Endothelial cell of umbilical vein (primary cell): ENCODE measurements at regions not wholly inside any gene's neighbourhood (a gene's known extent, or its start where the extent isn't known, plus 50 kb on each side); places are given as distances from the start of the nearest gene placed in this dataset.

Experiments used
- BruUV-seq: library from RNA; stranded (reverse); fragments of 400-500 nt; replicated peaks from 2 replicates; lab custom pipeline; 2021; lab: Mats Ljungman, UMichigan
- CTCF ChIA-PET: fragments of 300-600, 350-600 bp; sonication (Branson Sonifier 250); formaldehyde crosslinking; loops from one replicate; lab custom pipeline; 2021; ENCODE audit warnings: antibody characterized with exemption, inconsistent platforms; lab: Charles Lee
- POLR2A ChIA-PET: fragments of 300-600, 350-600 bp; sonication (Branson Sonifier 250); formaldehyde crosslinking; loops from one replicate; lab custom pipeline; 2021; ENCODE audit warnings: antibody characterized with exemption, inconsistent platforms; lab: Charles Lee
- DNase-seq: peaks from one replicate; pipeline ENCODE4 v3.0.0-alpha.2; 2011; ENCODE audit warnings: low read depth, low spot score
- FAIRE-seq: peaks from 2 replicates; lab custom pipeline; 2011; peaks lifted over from hg19 to GRCh38; lab: Jason Lieb, UNC
- H2AFZ ChIP-seq: 2 replicates; pipeline ENCODE4 v1.6.0; 2012; ENCODE audit warnings: low read depth, low read length, control low read depth, inconsistent platforms
- H3K27ac ChIP-seq: 2 replicates; pipeline ENCODE4 v1.5.1; 2011; ENCODE audit warnings: low read depth, mild to moderate bottlenecking, control low read depth, low read length, moderate library complexity; ENCODE audit not compliant: insufficient read depth
- H3K27me3 ChIP-seq, 2 experiments: 2 replicates each; pipeline versions ENCODE4 v1.6.0 to v1.6.1; 2011; ENCODE audit warnings: low read length in 2 of 2, mixed read lengths in 1 of 2; ENCODE audit not compliant: control insufficient read depth in 2 of 2, insufficient read depth in 2 of 2
- H3K36me3 ChIP-seq, 2 experiments: 2 replicates in 1 of 2; 3 replicates in 1 of 2; pipeline ENCODE4 v1.5.1; 2011; ENCODE audit warnings: low read length in 2 of 2, mild to moderate bottlenecking in 1 of 2, moderate library complexity in 1 of 2; ENCODE audit not compliant: control insufficient read depth in 2 of 2, insufficient read depth in 2 of 2; ENCODE audit errors: extremely low read depth in 1 of 2
- H3K4me1 ChIP-seq: 3 replicates; pipeline ENCODE4 v1.5.1; 2011; ENCODE audit warnings: mild to moderate bottlenecking, low read length; ENCODE audit not compliant: control insufficient read depth, insufficient read depth; ENCODE audit errors: extremely low read depth
- H3K4me2 ChIP-seq: 2 replicates; pipeline ENCODE4 v1.6.1; 2011; ENCODE audit warnings: low read length, control low read depth, mixed read lengths; ENCODE audit not compliant: insufficient read depth
- H3K4me3 ChIP-seq, 3 experiments: fragments of 200-600 bp in 1 of 3; sonication (generic), shearing (Covaris generic) in 1 of 3; replicated peaks in 1 of 3; 2 replicates each; pipeline ENCODE4 v1.5.1; 2011 to 2016; ENCODE audit warnings: control low read depth in 3 of 3, low read length in 3 of 3, mild to moderate bottlenecking in 2 of 3, inconsistent platforms in 1 of 3, low read depth in 1 of 3, moderate library complexity in 1 of 3; ENCODE audit not compliant: insufficient read depth in 1 of 3
- H3K79me2 ChIP-seq: 2 replicates; pipeline ENCODE4 v1.6.0; 2012; ENCODE audit warnings: low read length, inconsistent platforms; ENCODE audit not compliant: control insufficient read depth, insufficient read depth
- H3K9ac ChIP-seq: replicated peaks from 2 replicates; pipeline ENCODE3; 2011; ENCODE audit warnings: low read length, control low read depth; ENCODE audit not compliant: insufficient read depth; ENCODE audit errors: extremely low read depth
- H3K9me1 ChIP-seq: replicated peaks from 3 replicates; pipeline ENCODE4 v1.6.0; 2011; ENCODE audit warnings: mild to moderate bottlenecking, low read length; ENCODE audit not compliant: control insufficient read depth, insufficient read depth; ENCODE audit errors: extremely low read depth
- H3K9me3 ChIP-seq: replicated peaks from 2 replicates; pipeline ENCODE4 v1.5.1; 2012; ENCODE audit warnings: low read length, inconsistent platforms; ENCODE audit not compliant: control insufficient read depth, insufficient read depth
- H4K20me1 ChIP-seq: replicated peaks from 2 replicates; pipeline ENCODE3; 2011; ENCODE audit warnings: mild to moderate bottlenecking, low read length; ENCODE audit not compliant: control insufficient read depth, insufficient read depth; ENCODE audit errors: extremely low read depth
- CTCF ChIP-seq, 2 donors: IDR thresholded peaks; 1 replicate in 1 of 2; 2 replicates in 1 of 2; pipeline ENCODE4 v1.5.1; 2011; ENCODE audit warnings: low read length in 2 of 2, mild to moderate bottlenecking in 2 of 2, moderate library complexity in 2 of 2, control low read depth in 1 of 2, inconsistent platforms in 1 of 2, low read depth in 1 of 2; ENCODE audit not compliant: insufficient read depth in 1 of 2; ENCODE audit errors: extremely low read depth in 1 of 2
- EZH2 ChIP-seq: IDR thresholded peaks from 2 replicates; pipeline ENCODE4 v1.6.1; 2012; ENCODE audit warnings: borderline replicate concordance, low read depth, mild to moderate bottlenecking, moderate library complexity, low read length, inconsistent platforms; ENCODE audit not compliant: severe bottlenecking
- FOS ChIP-seq: IDR thresholded peaks from 2 replicates; pipeline ENCODE4 v1.6.1; 2011; ENCODE audit warnings: mild to moderate bottlenecking, low read length, moderate library complexity, borderline replicate concordance; ENCODE audit not compliant: insufficient read depth
- GATA2 ChIP-seq: IDR thresholded peaks from 2 replicates; pipeline ENCODE4 v1.7.0; 2011; ENCODE audit warnings: low read depth, mild to moderate bottlenecking, moderate library complexity, mixed read lengths, low read length; ENCODE audit not compliant: insufficient read length, insufficient read depth
- JUN ChIP-seq: IDR thresholded peaks from 2 replicates; pipeline ENCODE4 v1.6.1; 2011; ENCODE audit warnings: borderline replicate concordance, low read depth; ENCODE audit not compliant: insufficient read length, insufficient read depth
- MYC ChIP-seq: IDR thresholded peaks from one replicate; pipeline ENCODE4 v1.6.1; 2011; ENCODE audit warnings: mild to moderate bottlenecking, low read depth, low read length
- POLR2A ChIP-seq: IDR thresholded peaks from 2 replicates; pipeline ENCODE4 v1.6.1; 2012; ENCODE audit warnings: low read depth, mild to moderate bottlenecking, control low read depth, low read length
- POLR2AphosphoS5 ChIP-seq: IDR thresholded peaks from 2 replicates; pipeline ENCODE4 v1.6.1; 2012; ENCODE audit warnings: low read depth, mild to moderate bottlenecking, control low read depth, low read length, moderate library complexity; ENCODE audit not compliant: insufficient read depth
- dilution Hi-C: fragments of 300-500 bp; cut with MboI; formaldehyde crosslinking; loops from one replicate; pipeline ENCODE4 v1.15.0; 2019; ENCODE audit warnings: low sequenced_read_pairs; ENCODE audit not compliant: extremely low pct_ligation_motif_present
- intact Hi-C: fragments of 100-400 bp; cut with micrococcal nuclease; formaldehyde crosslinking; loops from one replicate; pipeline ENCODE4 v1.10.0; 2022
- TF ChIP-seq, protein P1 (sequence below): IDR thresholded peaks from 2 replicates; pipeline ENCODE4 v1.6.1; 2011; ENCODE audit not compliant: insufficient read depth, insufficient read length

DNA sequence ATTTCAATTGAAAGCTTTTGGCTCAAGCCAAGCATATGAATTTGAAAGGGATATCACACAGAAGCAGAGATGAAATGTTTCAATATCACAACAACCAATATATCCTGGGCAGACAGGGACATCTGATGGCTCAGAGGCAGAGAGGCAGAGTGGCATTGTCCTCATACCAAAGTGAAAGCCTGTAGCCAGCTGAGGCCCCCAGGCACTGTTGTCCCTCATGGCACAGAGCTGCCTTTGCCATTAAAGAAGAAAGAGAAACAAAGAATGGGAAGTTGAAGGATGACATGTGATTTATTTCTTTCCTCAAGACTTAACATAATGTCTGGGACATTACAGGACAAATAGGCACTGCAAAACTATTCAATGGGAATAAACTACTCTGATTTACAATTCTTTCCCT is 504.3 kb upstream of the PCDH15 start:
- POLR2A ChIA-PET: no interaction called here
- H3K27me3 ChIP-seq: no peaks in the 10 kb centered on the region
- CTCF ChIA-PET: interaction anchor here (1.4 kb wide), 1 partner anchor 326 kb away, joined by 3 read pairs; no protein-coding TSS in a partner anchor
- BruUV-seq: no TSS peak
- H2AFZ ChIP-seq: no peak overlapping the region
- H3K4me3 ChIP-seq: no peak overlapping the region
- dilution Hi-C loops (no loop called here), intact Hi-C loops (no loop called here)
- H3K27ac ChIP-seq: no peak overlapping the region
- H3K9me1 ChIP-seq: no peaks in the 10 kb centered on the region
- DNase-seq: no peak
- no peaks in the 10 kb centered on the region for H3K36me3 ChIP-seq
- no peaks in the 10 kb centered on the region for H4K20me1 ChIP-seq
- no peak for FAIRE-seq
- H3K9me3 ChIP-seq: no peaks in the 10 kb centered on the region
- no peak overlapping the region for H3K9ac ChIP-seq
- no peaks in the 10 kb centered on the region for H3K79me2 ChIP-seq
- no peak overlapping the region for H3K4me2 ChIP-seq
- no peak for TF ChIP-seq EZH2
- no peak for TF ChIP-seq CTCF (IDR thresholded peaks at IDR 0.05; ENCODE audit: extremely low read depth in 1 of 2, insufficient read depth in 1 of 2, low read depth in 1 of 2, low read length in 2 of 2)
- no peak for TF ChIP-seq POLR2A
- no peak for TF ChIP-seq POLR2AphosphoS5
- no peak for TF ChIP-seq FOS
- TF ChIP-seq, protein P1, sequence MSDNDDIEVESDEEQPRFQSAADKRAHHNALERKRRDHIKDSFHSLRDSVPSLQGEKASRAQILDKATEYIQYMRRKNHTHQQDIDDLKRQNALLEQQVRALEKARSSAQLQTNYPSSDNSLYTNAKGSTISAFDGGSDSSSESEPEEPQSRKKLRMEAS: no peak
- no peak for TF ChIP-seq JUN
- no peak for TF ChIP-seq MYC
- no peak for TF ChIP-seq GATA2
- no peaks in the 10 kb centered on the region for H3K4me1 ChIP-seq
